ENCODE measurements at regions not wholly inside any gene's neighbourhood (a gene's known extent, or its start where the extent isn't known, plus 50 kb on each side); places are given as distances from the start of the nearest gene placed in this dataset.

- peak overlapping the region; percentile 39 for H3K9ac ChIP-seq (ENCODE audit: low read depth, low read length)
- H3K36me3 ChIP-seq (ENCODE audit: insufficient read depth, low read depth, low read length): no peaks in the 10 kb centered on the region
These were observed 108.2 kb upstream of the EGR2 start for GRCh38 chr10:62924344-62924748.

GRCh38 chr10:62919776-62920175 is 103.6 kb upstream of the EGR2 start:
- Histone ChIP-seq H3K9ac (ENCODE audit: low read depth, low read length) (no peak overlapping the region), H3K27ac (ENCODE audit: low read length) (no peak overlapping the region), H3K36me3 (ENCODE audit: insufficient read depth, low read depth, low read length) (no peaks in the 10 kb centered on the region), H3K9me3 (ENCODE audit: insufficient read depth, low read depth, low read length) (no peaks in the 10 kb centered on the region), H3K4me3 (ENCODE audit: low read length) (no peak overlapping the region), H3K27me3 (ENCODE audit: insufficient read depth, low read length) (no peaks in the 10 kb centered on the region), H3K4me1 (ENCODE audit: insufficient read depth, low read length) (peaks cover 11% of the 10 kb centered on the region)

More at GRCh38 chr10:62924344-62924748, 108.2 kb upstream of the EGR2 start:
- Histone ChIP-seq H3K4me3 (ENCODE audit: low read length) (peak overlapping the region; percentile 55), H3K9me3 (ENCODE audit: insufficient read depth, low read depth, low read length) (no peaks in the 10 kb centered on the region), H3K4me1 (ENCODE audit: insufficient read depth, low read length) (peaks cover 11% of the 10 kb centered on the region), H3K27me3 (ENCODE audit: insufficient read depth, low read length) (no peaks in the 10 kb centered on the region), H3K27ac (ENCODE audit: low read length) (no peak overlapping the region)

GRCh38 chr10:62917475-62918238 is 101.5 kb upstream of the EGR2 start:
- Histone ChIP-seq H3K27ac (ENCODE audit: low read length) (no peak overlapping the region), H3K36me3 (ENCODE audit: insufficient read depth, low read depth, low read length) (no peaks in the 10 kb centered on the region), H3K27me3 (ENCODE audit: insufficient read depth, low read length) (no peaks in the 10 kb centered on the region), H3K4me1 (ENCODE audit: insufficient read depth, low read length) (peaks cover 11% of the 10 kb centered on the region), H3K9ac (ENCODE audit: low read depth, low read length) (no peak overlapping the region), H3K9me3 (ENCODE audit: insufficient read depth, low read depth, low read length) (no peaks in the 10 kb centered on the region), H3K4me3 (ENCODE audit: low read length) (no peak overlapping the region)

GRCh38 chr10:62916141-62916603 is 100.0 kb upstream of the EGR2 start:
- no peaks in the 10 kb centered on the region for H3K27me3 ChIP-seq (ENCODE audit: insufficient read depth, low read length)
- no peaks in the 10 kb centered on the region for H3K9me3 ChIP-seq (ENCODE audit: insufficient read depth, low read depth, low read length)
- H3K4me1 ChIP-seq (ENCODE audit: insufficient read depth, low read length): peaks cover 16% of the 10 kb centered on the region

GRCh38 chr10:62915158-62915557 is 99.0 kb upstream of the EGR2 start:
- no peaks in the 10 kb centered on the region for H3K36me3 ChIP-seq (ENCODE audit: insufficient read depth, low read depth, low read length)
- H3K9me3 ChIP-seq (ENCODE audit: insufficient read depth, low read depth, low read length): no peaks in the 10 kb centered on the region
- H3K4me3 ChIP-seq (ENCODE audit: low read length): no peak overlapping the region
- no peaks in the 10 kb centered on the region for H3K27me3 ChIP-seq (ENCODE audit: insufficient read depth, low read length)
- H3K4me1 ChIP-seq (ENCODE audit: insufficient read depth, low read length): peaks cover 12% of the 10 kb centered on the region
- no peak overlapping the region for H3K27ac ChIP-seq (ENCODE audit: low read length)
- H3K9ac ChIP-seq (ENCODE audit: low read depth, low read length): no peak overlapping the region

More at GRCh38 chr10:62916141-62916603, 100.0 kb upstream of the EGR2 start:
- Histone ChIP-seq H3K27ac (ENCODE audit: low read length) (no peak overlapping the region), H3K36me3 (ENCODE audit: insufficient read depth, low read depth, low read length) (no peaks in the 10 kb centered on the region), H3K4me3 (ENCODE audit: low read length) (no peak overlapping the region), H3K9ac (ENCODE audit: low read depth, low read length) (no peak overlapping the region)

- H3K9ac ChIP-seq (ENCODE audit: low read depth, low read length): peak overlapping the region; percentile 46; the same call in 1 of the 2 replicates
- no peaks in the 10 kb centered on the region for H3K27me3 ChIP-seq (ENCODE audit: insufficient read depth, low read length)
These were observed 95.9 kb upstream of the EGR2 start for GRCh38 chr10:62912086-62912485.

GRCh38 chr10:62911210-62911963 is 95.2 kb upstream of the EGR2 start:
- Histone ChIP-seq H3K4me1 (ENCODE audit: insufficient read depth, low read length) (peaks cover 7% of the 10 kb centered on the region; the same call in 1 of the 2 replicates), H3K4me3 (ENCODE audit: low read length) (no peak overlapping the region; the same call in 1 of the 2 replicates), H3K9ac (ENCODE audit: low read depth, low read length) (peak overlapping the region; percentile 46; the same call in 1 of the 2 replicates), H3K36me3 (ENCODE audit: insufficient read depth, low read depth, low read length) (no peaks in the 10 kb centered on the region), H3K27me3 (ENCODE audit: insufficient read depth, low read length) (no peaks in the 10 kb centered on the region), H3K27ac (ENCODE audit: low read length) (no peak overlapping the region), H3K9me3 (ENCODE audit: insufficient read depth, low read depth, low read length) (no peaks in the 10 kb centered on the region)

More at GRCh38 chr10:62912086-62912485, 95.9 kb upstream of the EGR2 start:
- no peak overlapping the region for H3K27ac ChIP-seq (ENCODE audit: low read length)
- H3K4me3 ChIP-seq (ENCODE audit: low read length): no peak overlapping the region
- H3K9me3 ChIP-seq (ENCODE audit: insufficient read depth, low read depth, low read length): no peaks in the 10 kb centered on the region
- H3K36me3 ChIP-seq (ENCODE audit: insufficient read depth, low read depth, low read length): no peaks in the 10 kb centered on the region
- peaks cover 7% of the 10 kb centered on the region; the same call in 1 of the 2 replicates for H3K4me1 ChIP-seq (ENCODE audit: insufficient read depth, low read length)

- no peaks in the 10 kb centered on the region for H3K36me3 ChIP-seq (ENCODE audit: insufficient read depth, low read depth, low read length)
- peaks cover 7% of the 10 kb centered on the region; the same call in 1 of the 2 replicates for H3K4me1 ChIP-seq (ENCODE audit: insufficient read depth, low read length)
- no peak overlapping the region for H3K9ac ChIP-seq (ENCODE audit: low read depth, low read length)
- H3K4me3 ChIP-seq (ENCODE audit: low read length): no peak overlapping the region
- no peak overlapping the region for H3K27ac ChIP-seq (ENCODE audit: low read length)
- no peaks in the 10 kb centered on the region for H3K9me3 ChIP-seq (ENCODE audit: insufficient read depth, low read depth, low read length)
- H3K27me3 ChIP-seq (ENCODE audit: insufficient read depth, low read length): no peaks in the 10 kb centered on the region
These were observed 91.5 kb upstream of the EGR2 start for GRCh38 chr10:62907470-62908212.

- H3K9me3 ChIP-seq (ENCODE audit: insufficient read depth, low read depth, low read length): no peaks in the 10 kb centered on the region
- no peak overlapping the region for H3K27ac ChIP-seq (ENCODE audit: low read length)
- no peaks in the 10 kb centered on the region for H3K36me3 ChIP-seq (ENCODE audit: insufficient read depth, low read depth, low read length)
These were observed 88.2 kb upstream of the EGR2 start for GRCh38 chr10:62904281-62904875.

GRCh38 chr10:62903828-62904227 is 87.7 kb upstream of the EGR2 start:
- H3K9me3 ChIP-seq (ENCODE audit: insufficient read depth, low read depth, low read length): no peaks in the 10 kb centered on the region
- peaks cover 4% of the 10 kb centered on the region; the same call in 1 of the 2 replicates for H3K4me1 ChIP-seq (ENCODE audit: insufficient read depth, low read length)
- no peak overlapping the region for H3K27ac ChIP-seq (ENCODE audit: low read length)
- no peak overlapping the region for H3K4me3 ChIP-seq (ENCODE audit: low read length)
- no peak overlapping the region for H3K9ac ChIP-seq (ENCODE audit: low read depth, low read length)
- no peaks in the 10 kb centered on the region for H3K27me3 ChIP-seq (ENCODE audit: insufficient read depth, low read length)
- no peaks in the 10 kb centered on the region for H3K36me3 ChIP-seq (ENCODE audit: insufficient read depth, low read depth, low read length)

More at GRCh38 chr10:62904281-62904875, 88.2 kb upstream of the EGR2 start:
- Histone ChIP-seq H3K27me3 (ENCODE audit: insufficient read depth, low read length) (no peaks in the 10 kb centered on the region), H3K9ac (ENCODE audit: low read depth, low read length) (no peak overlapping the region), H3K4me1 (ENCODE audit: insufficient read depth, low read length) (peaks cover 4% of the 10 kb centered on the region; the same call in 1 of the 2 replicates), H3K4me3 (ENCODE audit: low read length) (no peak overlapping the region)

All from iPS-20b (cell line).